Upper lobe of left lung (tissue), 4 donors: ENCODE measurements at regions not wholly inside any gene's neighbourhood (a gene's known extent, or its start where the extent isn't known, plus 50 kb on each side); places are given as distances from the start of the nearest gene placed in this dataset.

ENCODE experiments used
- POLR2AphosphoS5 ChIP-seq, 2 donors: sonication (generic); formaldehyde crosslinking; IDR thresholded peaks; one replicate each; pipeline ENCODE4 v1.5.1; 2017; ENCODE audit warnings: antibody characterized with exemption in 2 of 2
- TF ChIP-seq, protein P1 (sequence below), 6 experiments: fragments of 450-650 bp in 4 of 6; fragments of 200-600 bp in 2 of 6; sonication (generic) in 2 of 6; IDR thresholded peaks; one replicate each; pipeline ENCODE4 v1.5.1; 2016 to 2019; ENCODE audit warnings: antibody characterized with exemption in 6 of 6

DNA sequence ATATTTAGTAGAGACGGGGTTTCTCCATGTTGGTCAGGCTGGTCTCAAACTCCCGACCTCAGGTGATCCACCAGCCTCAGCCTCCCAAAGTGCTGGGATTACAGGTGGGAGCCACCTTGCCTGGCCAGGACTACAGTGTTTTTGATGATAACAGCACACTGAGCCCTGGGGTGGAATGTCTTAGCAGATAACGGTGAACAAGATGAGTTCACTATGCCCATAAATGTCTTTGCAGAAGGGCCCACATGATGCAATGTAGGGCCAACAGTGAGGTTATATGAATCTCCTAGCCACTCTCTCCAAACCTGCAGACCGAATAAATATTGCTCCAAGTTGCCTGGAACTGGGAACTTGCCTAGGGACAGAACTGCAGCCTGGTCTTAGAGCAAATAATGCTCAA is 235.1 kb downstream of the COG6 start:
- TF ChIP-seq, protein P1, sequence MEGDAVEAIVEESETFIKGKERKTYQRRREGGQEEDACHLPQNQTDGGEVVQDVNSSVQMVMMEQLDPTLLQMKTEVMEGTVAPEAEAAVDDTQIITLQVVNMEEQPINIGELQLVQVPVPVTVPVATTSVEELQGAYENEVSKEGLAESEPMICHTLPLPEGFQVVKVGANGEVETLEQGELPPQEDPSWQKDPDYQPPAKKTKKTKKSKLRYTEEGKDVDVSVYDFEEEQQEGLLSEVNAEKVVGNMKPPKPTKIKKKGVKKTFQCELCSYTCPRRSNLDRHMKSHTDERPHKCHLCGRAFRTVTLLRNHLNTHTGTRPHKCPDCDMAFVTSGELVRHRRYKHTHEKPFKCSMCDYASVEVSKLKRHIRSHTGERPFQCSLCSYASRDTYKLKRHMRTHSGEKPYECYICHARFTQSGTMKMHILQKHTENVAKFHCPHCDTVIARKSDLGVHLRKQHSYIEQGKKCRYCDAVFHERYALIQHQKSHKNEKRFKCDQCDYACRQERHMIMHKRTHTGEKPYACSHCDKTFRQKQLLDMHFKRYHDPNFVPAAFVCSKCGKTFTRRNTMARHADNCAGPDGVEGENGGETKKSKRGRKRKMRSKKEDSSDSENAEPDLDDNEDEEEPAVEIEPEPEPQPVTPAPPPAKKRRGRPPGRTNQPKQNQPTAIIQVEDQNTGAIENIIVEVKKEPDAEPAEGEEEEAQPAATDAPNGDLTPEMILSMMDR (IDR thresholded peaks at IDR 0.05), result no peak
- no peak for TF ChIP-seq POLR2AphosphoS5 (IDR thresholded peaks at IDR 0.05)
